Large intestine (tissue), 3 donors: ENCODE measurements at regions not wholly inside any gene's neighbourhood (a gene's known extent, or its start where the extent isn't known, plus 50 kb on each side); places are given as distances from the start of the nearest gene placed in this dataset.

Experiments used
- DNase-seq, 2 donors: peaks; one replicate each; pipeline versions ENCODE4 v3.0.0 to v3.0.0-alpha.2; 2013
- H3K27ac ChIP-seq: one replicate; pipeline ENCODE4 v1.5.1; 2013; ENCODE audit warnings: low read length
- H3K27me3 ChIP-seq: 2 replicates; pipeline ENCODE4 v1.6.1; 2013; ENCODE audit warnings: low read length; ENCODE audit not compliant: control insufficient read depth, insufficient read depth
- H3K36me3 ChIP-seq: 2 replicates; pipeline ENCODE4 v1.6.1; 2013; ENCODE audit warnings: low read length; ENCODE audit not compliant: control insufficient read depth, insufficient read depth
- H3K4me1 ChIP-seq: one replicate; pipeline ENCODE4 v1.6.1; 2013; ENCODE audit warnings: low read length; ENCODE audit not compliant: control insufficient read depth, insufficient read depth
- H3K4me3 ChIP-seq: one replicate; pipeline ENCODE4 v1.5.1; 2013; ENCODE audit warnings: low read length
- H3K9me3 ChIP-seq: one replicate; pipeline ENCODE4 v1.6.1; 2013; ENCODE audit warnings: mild to moderate bottlenecking, low read depth, low read length, moderate library complexity; ENCODE audit not compliant: control insufficient read depth
- WGBS: methylation state at CpG from one replicate; pipeline ENCODE4 v1.1.5; 2013; ENCODE audit warnings: low lambda C conversion rate; ENCODE audit not compliant: insufficient coverage; 5-methylcytosine and 5-hydroxymethylcytosine counted together

GRCh38 chr10:8498290-8498689 is 443.8 kb downstream of the GATA3 start:
- Histone ChIP-seq H3K27ac (no peak overlapping the region), H3K4me1 (no peaks in the 10 kb centered on the region), H3K4me3 (no peak overlapping the region), H3K27me3 (no peaks in the 10 kb centered on the region), H3K36me3 (no peaks in the 10 kb centered on the region), H3K9me3 (no peaks in the 10 kb centered on the region)
- WGBS, result 100% methylated on average over 1 of the region's 1 CpG
- no peak for DNase-seq

DNA sequence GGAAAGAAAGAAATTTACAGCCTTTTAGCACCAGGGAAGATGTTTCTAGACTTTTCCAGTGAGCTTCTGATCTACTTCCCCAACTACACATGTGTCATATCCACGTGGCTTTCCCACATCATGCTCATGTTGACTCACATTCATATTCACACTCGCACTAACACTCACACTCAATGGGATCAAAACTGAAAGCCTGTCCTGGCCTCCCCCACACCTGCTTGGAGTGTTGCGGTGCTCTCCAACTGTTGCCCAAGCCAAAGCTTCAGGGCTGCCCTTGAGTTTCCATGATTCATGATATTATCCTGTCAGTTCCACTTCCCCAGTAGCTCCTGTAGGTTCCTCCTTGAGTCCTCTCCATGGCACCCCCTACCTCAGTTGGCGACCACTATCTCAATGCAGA is 444.4 kb downstream of the GATA3 start:
- DNase-seq, result no peak
- no peak overlapping the region for H3K4me3 ChIP-seq
- 80% methylated on average over 1 of the region's 4 CpGs for WGBS

DNA sequence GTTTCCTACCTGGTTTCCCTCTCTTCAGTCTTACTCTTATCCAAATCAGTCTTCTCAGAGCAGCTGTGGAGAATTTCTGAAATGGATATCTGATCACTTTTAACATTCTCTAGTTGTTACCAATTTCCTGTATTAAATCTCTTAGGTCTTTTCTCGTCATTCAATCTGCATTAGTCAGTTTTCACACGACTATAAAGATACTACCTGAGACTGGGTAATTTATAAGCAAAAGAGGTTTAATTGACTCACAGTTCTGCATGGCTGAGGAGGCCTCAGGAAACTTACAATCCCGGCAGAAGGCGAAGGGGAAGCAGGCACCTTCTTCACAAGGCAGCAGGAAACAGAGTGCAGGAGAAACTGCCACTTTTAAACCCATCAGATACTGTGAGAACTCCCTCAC is 444.8 kb downstream of the GATA3 start:
- Histone ChIP-seq H3K4me1 (no peaks in the 10 kb centered on the region), H3K27ac (no peak overlapping the region), H3K4me3 (no peak overlapping the region), H3K36me3 (no peaks in the 10 kb centered on the region), H3K27me3 (no peaks in the 10 kb centered on the region), H3K9me3 (no peaks in the 10 kb centered on the region)
- DNase-seq, result no peak
- 90% methylated on average over 2 of the region's 4 CpGs for WGBS

More for the DNA sequence above, 444.4 kb downstream of the GATA3 start:
- H3K36me3 ChIP-seq, result no peaks in the 10 kb centered on the region
- H3K4me1 ChIP-seq, result no peaks in the 10 kb centered on the region
- H3K27me3 ChIP-seq, result no peaks in the 10 kb centered on the region
- H3K9me3 ChIP-seq, result no peaks in the 10 kb centered on the region
- no peak overlapping the region for H3K27ac ChIP-seq

DNA sequence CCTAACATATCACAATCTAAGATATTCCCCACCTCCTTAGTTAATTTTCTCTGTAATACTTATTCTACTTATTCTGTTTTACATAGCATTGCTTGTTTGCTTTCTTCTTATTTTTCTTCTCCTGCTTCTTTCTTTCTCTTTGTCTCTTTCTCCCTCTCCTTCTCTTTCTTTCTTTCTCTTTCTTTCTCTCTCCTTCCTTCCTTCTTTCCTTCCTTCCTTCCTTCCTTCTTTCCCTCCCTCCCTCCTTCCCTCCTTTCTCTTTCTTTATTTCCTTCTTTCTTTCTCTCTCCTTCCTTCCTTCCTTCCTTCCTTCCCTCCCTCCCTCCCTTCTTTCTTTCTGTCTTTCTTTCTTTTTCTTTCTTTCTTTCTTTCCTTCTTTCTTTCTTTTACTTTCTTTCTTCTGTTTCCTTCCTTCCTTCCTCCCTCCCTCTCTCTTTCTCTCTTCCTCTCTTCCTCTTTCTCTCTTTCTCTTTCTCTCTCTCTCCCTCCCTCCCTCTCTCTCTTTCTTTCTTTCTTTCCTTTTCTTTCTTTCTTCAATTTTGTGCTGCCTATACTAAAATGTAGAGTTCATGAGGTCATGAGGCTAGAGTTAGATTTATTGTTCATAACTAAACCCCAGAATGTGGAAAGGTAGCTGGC is 445.4 kb downstream of the GATA3 start:
- Histone ChIP-seq H3K27ac (no peak overlapping the region), H3K4me1 (no peaks in the 10 kb centered on the region), H3K9me3 (no peaks in the 10 kb centered on the region), H3K4me3 (no peak overlapping the region), H3K27me3 (no peaks in the 10 kb centered on the region), H3K36me3 (no peaks in the 10 kb centered on the region)
- DNase-seq, result no peak

DNA sequence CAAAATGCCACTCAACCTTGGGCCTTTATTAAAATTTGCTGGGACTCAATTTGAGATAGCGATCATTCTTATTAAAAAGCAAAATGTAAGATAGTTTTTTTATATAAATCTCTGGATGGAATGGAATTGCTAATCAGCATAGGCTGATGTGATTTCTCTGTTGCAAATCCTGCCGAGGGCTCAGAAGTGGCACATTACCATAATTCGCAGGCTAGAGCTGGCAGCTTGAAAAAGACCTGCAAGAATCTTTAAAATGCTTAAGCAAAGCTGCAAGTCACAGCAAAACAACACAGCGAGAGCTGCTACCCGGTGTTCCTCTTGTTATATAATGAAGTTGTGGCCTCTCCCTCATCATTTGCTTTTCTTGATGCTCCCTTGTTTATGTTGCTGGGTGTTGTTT is 448.1 kb downstream of the GATA3 start:
- Histone ChIP-seq H3K27ac (no peak overlapping the region), H3K36me3 (no peaks in the 10 kb centered on the region), H3K4me1 (no peaks in the 10 kb centered on the region), H3K9me3 (no peaks in the 10 kb centered on the region), H3K4me3 (no peak overlapping the region), H3K27me3 (no peaks in the 10 kb centered on the region)
- 100% methylated on average over 1 of the region's 5 CpGs for WGBS
- no peak for DNase-seq

- Histone ChIP-seq H3K27me3 (no peaks in the 10 kb centered on the region), H3K4me3 (no peak overlapping the region), H3K9me3 (no peaks in the 10 kb centered on the region), H3K4me1 (no peaks in the 10 kb centered on the region), H3K36me3 (no peaks in the 10 kb centered on the region), H3K27ac (no peak overlapping the region)
- no peak for DNase-seq
- 69% methylated on average over 3 of the region's 10 CpGs for WGBS
Measured at GRCh38 chr10:8504499-8504898, 450.0 kb downstream of the GATA3 start.

DNA sequence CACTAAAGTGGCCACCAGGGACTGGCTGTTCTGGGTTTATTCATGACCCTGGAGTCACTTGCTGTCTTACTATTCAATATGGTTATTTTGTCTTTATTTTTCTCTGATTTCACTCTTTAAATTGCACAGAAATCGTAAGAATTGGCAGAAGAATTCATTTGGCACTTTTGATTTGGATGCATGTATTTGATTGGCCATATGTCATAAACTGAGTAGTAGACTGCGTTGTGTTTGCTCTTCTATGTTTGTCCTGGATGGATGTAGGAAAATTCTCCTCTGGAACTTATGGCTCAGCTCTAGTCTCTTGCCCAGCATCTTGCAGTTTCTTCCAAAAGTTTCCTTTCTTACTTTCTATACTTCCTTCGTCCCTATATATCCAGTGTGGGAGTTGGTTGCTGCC is 452.7 kb downstream of the GATA3 start:
- 86% methylated on average over 1 of the region's 3 CpGs for WGBS
- Histone ChIP-seq H3K4me3 (no peak overlapping the region), H3K9me3 (no peaks in the 10 kb centered on the region), H3K27ac (no peak overlapping the region), H3K27me3 (no peaks in the 10 kb centered on the region), H3K4me1 (no peaks in the 10 kb centered on the region), H3K36me3 (no peaks in the 10 kb centered on the region)
- DNase-seq, result no peak

DNA sequence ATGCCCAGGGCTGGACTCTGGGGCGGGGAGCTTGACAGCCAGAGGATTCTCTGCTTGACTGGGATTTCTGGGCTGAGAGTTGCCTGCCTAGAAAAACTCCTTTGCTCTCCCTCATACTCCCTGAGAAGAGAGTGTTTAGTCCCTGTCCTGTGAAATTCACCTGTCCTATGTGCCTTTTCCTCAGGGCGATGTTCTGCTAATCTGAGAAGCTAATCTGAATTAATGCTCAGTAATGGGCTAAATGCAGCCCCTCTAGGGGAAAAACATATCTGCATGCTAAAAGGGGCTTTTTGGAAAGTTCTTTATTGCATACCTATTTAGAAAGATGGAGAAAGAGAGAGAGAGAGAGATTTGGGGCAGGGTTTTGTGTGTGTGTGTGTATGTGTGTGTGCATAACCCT is 454.4 kb downstream of the GATA3 start:
- DNase-seq, result no peak
- H3K4me1 ChIP-seq, result no peaks in the 10 kb centered on the region
- no peaks in the 10 kb centered on the region for H3K27me3 ChIP-seq
- no peaks in the 10 kb centered on the region for H3K36me3 ChIP-seq
- no peak overlapping the region for H3K27ac ChIP-seq
- WGBS, result no CpG with 5 or more reads among the region's 2 CpGs
- H3K9me3 ChIP-seq, result peaks cover 3% of the 10 kb centered on the region
- H3K4me3 ChIP-seq, result no peak overlapping the region

DNA sequence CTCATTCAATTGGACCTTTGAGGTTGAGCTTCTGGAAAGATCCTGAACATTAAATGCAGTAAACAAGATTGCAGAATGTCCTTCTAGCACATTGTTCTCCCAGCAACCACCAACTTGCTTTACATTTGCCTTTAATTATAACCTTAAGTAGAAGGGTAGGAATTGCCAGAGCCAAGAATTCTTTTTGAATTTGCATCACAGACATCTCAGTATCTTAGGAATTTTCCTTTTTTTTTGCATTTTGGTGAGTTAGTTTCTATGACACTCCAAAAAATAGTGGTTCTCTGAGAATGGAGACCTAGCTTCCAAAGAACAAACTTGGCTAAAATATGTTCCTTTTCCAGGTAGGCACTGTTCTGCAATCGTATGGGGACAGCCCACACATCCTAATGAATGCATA is 456.0 kb downstream of the GATA3 start:
- WGBS, result no CpG with 5 or more reads among the region's 1 CpG
- Histone ChIP-seq H3K36me3 (no peaks in the 10 kb centered on the region), H3K27me3 (no peaks in the 10 kb centered on the region), H3K4me3 (no peak overlapping the region), H3K27ac (no peak overlapping the region), H3K4me1 (no peaks in the 10 kb centered on the region), H3K9me3 (peaks cover 4% of the 10 kb centered on the region)
- DNase-seq, result no peak

DNA sequence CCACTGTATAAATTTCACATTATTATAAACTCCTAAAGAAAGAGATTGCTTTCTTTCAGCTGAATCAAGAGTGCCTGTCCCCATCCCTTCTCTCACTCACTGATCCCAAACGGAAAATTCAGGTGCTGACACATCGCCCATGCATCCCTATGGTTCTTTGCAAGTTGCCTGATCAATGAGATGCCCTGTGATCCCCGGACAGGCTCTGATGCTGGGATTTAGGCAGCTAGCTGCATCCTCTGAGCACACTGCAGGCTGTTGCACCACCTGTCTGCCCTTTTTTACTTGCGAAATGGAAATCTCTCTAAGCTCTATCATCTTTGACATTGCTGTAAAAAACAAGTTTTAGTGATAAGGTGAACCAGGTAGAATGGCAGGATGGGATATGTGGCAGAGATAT is 456.5 kb downstream of the GATA3 start:
- Histone ChIP-seq H3K36me3 (no peaks in the 10 kb centered on the region), H3K9me3 (peaks cover 4% of the 10 kb centered on the region), H3K4me3 (no peak overlapping the region), H3K27ac (no peak overlapping the region), H3K4me1 (no peaks in the 10 kb centered on the region), H3K27me3 (no peaks in the 10 kb centered on the region)
- WGBS, result 80% methylated on average over 1 of the region's 4 CpGs
- DNase-seq, result no peak
